DND-41 (cell line): ENCODE measurements at regions not wholly inside any gene's neighbourhood (a gene's known extent, or its start where the extent isn't known, plus 50 kb on each side); places are given as distances from the start of the nearest gene placed in this dataset.

Experiments
- EZH2 ChIP-seq: IDR thresholded peaks from 3 replicates; pipeline ENCODE4 v1.6.1; 2012; ENCODE audit warnings: borderline replicate concordance, low read depth, mild to moderate bottlenecking, moderate library complexity, low read length, inconsistent platforms; ENCODE audit not compliant: severe bottlenecking
- TF ChIP-seq, protein P1 (sequence below): IDR thresholded peaks from 2 replicates; pipeline ENCODE4 v1.5.1; 2012; ENCODE audit warnings: borderline replicate concordance, low read length, moderate library complexity, mild to moderate bottlenecking; ENCODE audit not compliant: poor library complexity, severe bottlenecking; ENCODE audit errors: extremely low read depth

DNA sequence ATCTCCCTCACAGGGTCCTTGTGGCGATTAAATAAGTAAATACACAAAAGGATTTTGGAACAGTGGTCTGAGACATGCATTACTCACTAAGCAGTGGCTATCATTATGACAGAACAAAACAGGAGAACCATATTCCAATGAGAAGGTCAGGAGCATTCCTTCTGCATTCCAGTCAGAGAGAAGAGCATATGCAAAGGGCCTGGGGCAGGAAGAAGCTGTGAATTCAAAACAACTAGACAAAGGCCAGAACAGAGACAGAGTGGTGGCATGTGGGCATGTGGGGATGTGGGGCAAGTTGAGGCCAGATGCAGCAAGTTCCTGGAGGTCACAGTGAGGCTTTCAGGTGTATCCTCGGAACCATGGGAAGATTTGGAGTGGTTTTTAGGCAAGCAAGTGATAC lies 70.1 kb upstream of the VRK1 start:
- TF ChIP-seq, protein P1, sequence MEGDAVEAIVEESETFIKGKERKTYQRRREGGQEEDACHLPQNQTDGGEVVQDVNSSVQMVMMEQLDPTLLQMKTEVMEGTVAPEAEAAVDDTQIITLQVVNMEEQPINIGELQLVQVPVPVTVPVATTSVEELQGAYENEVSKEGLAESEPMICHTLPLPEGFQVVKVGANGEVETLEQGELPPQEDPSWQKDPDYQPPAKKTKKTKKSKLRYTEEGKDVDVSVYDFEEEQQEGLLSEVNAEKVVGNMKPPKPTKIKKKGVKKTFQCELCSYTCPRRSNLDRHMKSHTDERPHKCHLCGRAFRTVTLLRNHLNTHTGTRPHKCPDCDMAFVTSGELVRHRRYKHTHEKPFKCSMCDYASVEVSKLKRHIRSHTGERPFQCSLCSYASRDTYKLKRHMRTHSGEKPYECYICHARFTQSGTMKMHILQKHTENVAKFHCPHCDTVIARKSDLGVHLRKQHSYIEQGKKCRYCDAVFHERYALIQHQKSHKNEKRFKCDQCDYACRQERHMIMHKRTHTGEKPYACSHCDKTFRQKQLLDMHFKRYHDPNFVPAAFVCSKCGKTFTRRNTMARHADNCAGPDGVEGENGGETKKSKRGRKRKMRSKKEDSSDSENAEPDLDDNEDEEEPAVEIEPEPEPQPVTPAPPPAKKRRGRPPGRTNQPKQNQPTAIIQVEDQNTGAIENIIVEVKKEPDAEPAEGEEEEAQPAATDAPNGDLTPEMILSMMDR, result no peak
- no peak for TF ChIP-seq EZH2
